ENCODE measurements at regions not wholly inside any gene's neighbourhood (a gene's known extent, or its start where the extent isn't known, plus 50 kb on each side); places are given as distances from the start of the nearest gene placed in this dataset.

GRCh38 chr3:13145826-13146642 is 72.8 kb upstream of the IQSEC1 start:
- TF ChIP-seq, protein P1, sequence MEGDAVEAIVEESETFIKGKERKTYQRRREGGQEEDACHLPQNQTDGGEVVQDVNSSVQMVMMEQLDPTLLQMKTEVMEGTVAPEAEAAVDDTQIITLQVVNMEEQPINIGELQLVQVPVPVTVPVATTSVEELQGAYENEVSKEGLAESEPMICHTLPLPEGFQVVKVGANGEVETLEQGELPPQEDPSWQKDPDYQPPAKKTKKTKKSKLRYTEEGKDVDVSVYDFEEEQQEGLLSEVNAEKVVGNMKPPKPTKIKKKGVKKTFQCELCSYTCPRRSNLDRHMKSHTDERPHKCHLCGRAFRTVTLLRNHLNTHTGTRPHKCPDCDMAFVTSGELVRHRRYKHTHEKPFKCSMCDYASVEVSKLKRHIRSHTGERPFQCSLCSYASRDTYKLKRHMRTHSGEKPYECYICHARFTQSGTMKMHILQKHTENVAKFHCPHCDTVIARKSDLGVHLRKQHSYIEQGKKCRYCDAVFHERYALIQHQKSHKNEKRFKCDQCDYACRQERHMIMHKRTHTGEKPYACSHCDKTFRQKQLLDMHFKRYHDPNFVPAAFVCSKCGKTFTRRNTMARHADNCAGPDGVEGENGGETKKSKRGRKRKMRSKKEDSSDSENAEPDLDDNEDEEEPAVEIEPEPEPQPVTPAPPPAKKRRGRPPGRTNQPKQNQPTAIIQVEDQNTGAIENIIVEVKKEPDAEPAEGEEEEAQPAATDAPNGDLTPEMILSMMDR (IDR thresholded peaks at IDR 0.05; ENCODE audit: insufficient read depth, low read length, poor library complexity, severe bottlenecking) = no peak
- TF ChIP-seq EZH2phosphoT487 (conservative IDR thresholded peaks at IDR 0.05; ENCODE audit: low read length) = no peak

Measured in SU-DHL-6 (cell line).